Bone marrow (tissue), 2 donors: ENCODE measurements at regions not wholly inside any gene's neighbourhood (a gene's known extent, or its start where the extent isn't known, plus 50 kb on each side); places are given as distances from the start of the nearest gene placed in this dataset.
"Not testable (repeated sequence)": the region's sequence is repeated elsewhere in the genome, so short reads cannot be mapped to it uniquely, and the experiment has no call there.

Experiments used
- DNase-seq, 2 donors: peaks; one replicate each; lab custom pipeline; 2025; lab: John Stamatoyannopoulos, UW

GRCh38 chr11:29627541-29627940 lies 389.3 kb downstream of the KCNA4 start:
- DNase-seq: no peak

- DNase-seq: no peak
These were observed 393.6 kb downstream of the KCNA4 start for GRCh38 chr11:29623144-29623722.

- no peak for DNase-seq
These were observed 400.2 kb downstream of the KCNA4 start for GRCh38 chr11:29616611-29617010.

- no peak for DNase-seq
These were observed 404.4 kb downstream of the KCNA4 start for GRCh38 chr11:29612423-29612822.

GRCh38 chr11:29606330-29607031 lies 410.3 kb downstream of the KCNA4 start:
- DNase-seq: no peak

- not testable (repeated sequence) for DNase-seq
These were observed 416.7 kb downstream of the KCNA4 start for GRCh38 chr11:29600151-29600575.

GRCh38 chr11:29584342-29584741 lies 432.5 kb downstream of the KCNA4 start:
- DNase-seq: no peak

- DNase-seq: no peak
These were observed 438.0 kb downstream of the KCNA4 start for GRCh38 chr11:29578806-29579205.

GRCh38 chr11:29564486-29564885 lies 452.3 kb downstream of the KCNA4 start:
- no peak for DNase-seq

GRCh38 chr11:29562183-29562582 lies 454.6 kb downstream of the KCNA4 start:
- no peak for DNase-seq

- DNase-seq: no peak
These were observed 462.8 kb downstream of the KCNA4 start for GRCh38 chr11:29553990-29554389.

GRCh38 chr11:29538339-29539036 lies 478.3 kb downstream of the KCNA4 start:
- DNase-seq: no peak

GRCh38 chr11:29534836-29535235 lies 482.0 kb downstream of the KCNA4 start:
- DNase-seq: no peak

- no peak for DNase-seq
These were observed 485.9 kb downstream of the KCNA4 start for GRCh38 chr11:29530961-29531360.

GRCh38 chr11:29527391-29527936 lies 489.4 kb downstream of the KCNA4 start:
- DNase-seq: peak; percentile 9 to 98

GRCh38 chr11:29518389-29519174 lies 498.2 kb downstream of the KCNA4 start:
- DNase-seq: peak in 1 of 2 donors; percentile 89

GRCh38 chr11:29511394-29511793 lies 505.4 kb downstream of the KCNA4 start:
- no peak for DNase-seq

GRCh38 chr11:29507376-29507775 lies 509.5 kb downstream of the KCNA4 start:
- no peak for DNase-seq

GRCh38 chr11:29495676-29496075 lies 521.2 kb downstream of the KCNA4 start:
- DNase-seq: no peak

GRCh38 chr11:29490938-29491337 lies 525.9 kb downstream of the KCNA4 start:
- DNase-seq: no peak

GRCh38 chr11:29486301-29486700 lies 530.5 kb downstream of the KCNA4 start:
- DNase-seq: no peak

- DNase-seq: no peak
These were observed 531.2 kb downstream of the KCNA4 start for GRCh38 chr11:29485641-29486040.
